ENCODE measurements at regions not wholly inside any gene's neighbourhood (a gene's known extent, or its start where the extent isn't known, plus 50 kb on each side); places are given as distances from the start of the nearest gene placed in this dataset.

DNA sequence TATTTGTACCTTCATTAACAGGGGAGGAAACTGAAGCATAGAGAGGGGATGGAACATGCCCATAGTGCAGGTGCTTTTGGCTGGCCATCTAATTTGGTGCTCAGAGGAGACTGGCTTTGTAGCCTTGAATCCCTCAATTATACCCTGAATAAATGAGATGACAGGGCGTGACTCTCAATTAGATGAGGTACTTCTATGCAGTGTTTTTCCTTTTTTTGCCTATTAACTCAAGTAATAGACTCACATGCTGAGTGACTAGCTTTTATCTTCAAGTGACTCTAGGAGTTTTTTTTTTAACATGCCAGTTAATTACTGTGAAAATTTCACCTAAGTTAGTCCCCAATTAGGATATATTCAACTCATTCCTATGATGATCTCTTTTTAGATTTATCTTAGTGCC lies 243.7 kb downstream of the DACT1 start:
- H3K4me3 ChIP-seq (ENCODE audit: low read depth, low read length), result no peak overlapping the region
- TF ChIP-seq CTCF (IDR thresholded peaks at IDR 0.05; ENCODE audit: low read depth, low read length, missing control alignments), result no peak
- DNase-seq (ENCODE audit: low read depth), result no peak

- TF ChIP-seq CTCF (IDR thresholded peaks at IDR 0.05; ENCODE audit: low read depth, low read length, missing control alignments), result no peak
- H3K4me3 ChIP-seq (ENCODE audit: low read depth, low read length), result no peak overlapping the region
- DNase-seq (ENCODE audit: low read depth), result no peak
Observed at GRCh38 chr14:58882577-58883018, 244.8 kb downstream of the DACT1 start.

- no peak for DNase-seq (ENCODE audit: low read depth)
- peak; percentile 45 for TF ChIP-seq CTCF (IDR thresholded peaks at IDR 0.05; ENCODE audit: low read depth, low read length, missing control alignments)
- no peak overlapping the region for H3K4me3 ChIP-seq (ENCODE audit: low read depth, low read length)
Observed at GRCh38 chr14:58884442-58884841, 246.7 kb downstream of the DACT1 start.

DNA sequence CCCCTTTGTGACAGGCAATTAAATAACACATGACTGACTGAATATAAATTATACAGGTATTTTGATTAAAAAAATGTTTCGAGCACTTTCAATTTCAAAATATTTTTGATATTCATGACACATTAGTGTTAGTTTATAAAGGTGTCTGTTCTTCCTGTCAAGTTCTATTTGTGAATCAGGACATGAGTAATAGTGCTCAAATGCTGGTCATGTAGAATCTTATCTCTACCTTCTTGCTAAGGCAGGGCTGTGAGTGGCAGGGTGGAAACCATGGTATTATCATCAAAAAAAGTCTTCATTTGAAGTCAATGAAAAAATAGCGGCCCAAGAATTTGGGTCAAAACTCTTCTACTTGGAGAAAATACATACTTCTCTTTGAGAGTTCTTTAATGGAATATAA lies 250.2 kb downstream of the DACT1 start:
- DNase-seq (ENCODE audit: low read depth), result no peak

GRCh38 chr14:58898655-58899316 lies 261.0 kb downstream of the DACT1 start:
- no peak for TF ChIP-seq CTCF (IDR thresholded peaks at IDR 0.05; ENCODE audit: low read depth, low read length, missing control alignments)
- no peak overlapping the region for H3K4me3 ChIP-seq (ENCODE audit: low read depth, low read length)
- DNase-seq (ENCODE audit: low read depth), result no peak

More for the DNA sequence above, 250.2 kb downstream of the DACT1 start:
- TF ChIP-seq CTCF (IDR thresholded peaks at IDR 0.05; ENCODE audit: low read depth, low read length, missing control alignments), result no peak
- H3K4me3 ChIP-seq (ENCODE audit: low read depth, low read length), result no peak overlapping the region

GRCh38 chr14:58899317-58899713 lies 261.6 kb downstream of the DACT1 start:
- no peak overlapping the region for H3K4me3 ChIP-seq (ENCODE audit: low read depth, low read length)
- no peak for DNase-seq (ENCODE audit: low read depth)
- TF ChIP-seq CTCF (IDR thresholded peaks at IDR 0.05; ENCODE audit: low read depth, low read length, missing control alignments), result no peak

DNA sequence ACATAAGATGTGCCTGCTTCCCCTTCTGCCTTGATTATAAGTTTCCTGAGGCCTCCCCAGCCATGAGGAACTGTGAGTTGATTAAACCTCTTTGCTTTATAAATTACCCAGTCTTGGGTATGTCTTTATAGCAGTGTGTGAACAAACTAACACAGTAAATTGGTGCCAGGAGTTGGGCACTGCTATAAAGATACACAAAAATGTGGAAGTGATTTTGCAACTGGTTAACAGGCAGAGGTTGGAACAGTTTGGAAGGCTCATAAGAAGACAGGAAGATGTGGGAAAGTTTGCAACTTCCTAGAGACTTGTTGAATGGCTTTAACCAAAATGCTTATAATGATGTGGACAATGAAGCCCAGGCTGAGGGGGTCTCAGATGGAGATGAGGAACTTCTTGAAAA lies 264.1 kb downstream of the DACT1 start:
- H3K4me3 ChIP-seq (ENCODE audit: low read depth, low read length), result no peak overlapping the region
- DNase-seq (ENCODE audit: low read depth), result no peak
- TF ChIP-seq CTCF (IDR thresholded peaks at IDR 0.05; ENCODE audit: low read depth, low read length, missing control alignments), result no peak
